ENCODE measurements at regions not wholly inside any gene's neighbourhood (a gene's known extent, or its start where the extent isn't known, plus 50 kb on each side); places are given as distances from the start of the nearest gene placed in this dataset.

- DNase-seq = no peak
- WGBS = 83% methylated on average over 16 of the region's 16 CpGs
Measured at GRCh38 chr14:92252323-92252722, 70.6 kb upstream of the SLC24A4 start.

DNA sequence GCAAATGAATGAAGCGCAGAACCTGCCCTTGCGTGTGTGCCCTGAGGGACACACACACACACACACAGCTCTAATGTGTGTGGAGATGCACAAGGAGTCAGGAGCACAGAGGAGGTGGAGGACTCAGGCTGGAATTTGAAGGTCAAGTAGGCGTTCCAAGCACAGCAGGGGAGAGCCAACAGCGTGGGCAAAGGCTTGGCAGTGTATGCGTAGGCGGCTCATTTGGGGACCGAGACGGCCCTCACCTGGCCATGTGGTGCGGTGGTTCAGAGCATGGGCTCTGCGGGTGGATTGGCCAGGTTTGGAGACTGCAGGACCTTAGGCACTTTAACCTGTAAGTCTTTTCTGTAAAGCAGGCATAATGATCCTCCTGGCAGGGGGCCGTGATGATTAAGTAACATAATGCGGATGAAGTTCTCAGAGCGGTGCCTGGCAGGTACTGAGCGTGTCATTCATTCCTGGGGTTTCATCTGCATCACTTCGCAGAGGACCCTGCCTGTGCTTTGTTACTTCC lies 69.5 kb upstream of the SLC24A4 start:
- H2AFZ ChIP-seq (ENCODE audit: low read depth, low read length) = no peak overlapping the region
- no peak overlapping the region for H3K4ac ChIP-seq (ENCODE audit: low read depth in 1 of 2, low read length in 2 of 2)
- no peak overlapping the region for H3K9ac ChIP-seq (ENCODE audit: low read length)
- H3K4me2 ChIP-seq (ENCODE audit: low read length, poor library complexity, severe bottlenecking) = no peak overlapping the region
- no peak overlapping the region for H2AK5ac ChIP-seq (ENCODE audit: low read length, severe bottlenecking)
- H3K27me3 ChIP-seq (ENCODE audit: control insufficient read depth in 1 of 2, insufficient read depth in 1 of 2, low read length in 2 of 2) = peaks cover 37 to 62% of the 10 kb centered on the region in 2 experiments
- no peak overlapping the region for H3K27ac ChIP-seq (ENCODE audit: low read length, poor library complexity, severe bottlenecking)
- H3K79me1 ChIP-seq (replicated peaks; ENCODE audit: low read length, poor library complexity, severe bottlenecking) = no peaks in the 10 kb centered on the region
- H3K14ac ChIP-seq (ENCODE audit: low read length in 2 of 2) = peak overlapping the region in 1 of 2 experiments; percentile 5
- no peaks in the 10 kb centered on the region for H3K9me3 ChIP-seq (ENCODE audit: control insufficient read depth, low read length)
- H3K18ac ChIP-seq (ENCODE audit: low read depth in 1 of 2, low read length in 2 of 2) = no peak overlapping the region
- no peak overlapping the region for H3K4me3 ChIP-seq (ENCODE audit: insufficient read depth in 1 of 2, low read depth in 1 of 2, low read length in 2 of 2)
- no peak for DNase-seq
- H2BK5ac ChIP-seq (ENCODE audit: low read depth, low read length, poor library complexity, severe bottlenecking) = no peak overlapping the region
- H2BK15ac ChIP-seq (ENCODE audit: low read depth, poor library complexity, severe bottlenecking) = no peak overlapping the region
- peaks cover 4% of the 10 kb centered on the region for H3K4me1 ChIP-seq (ENCODE audit: control insufficient read depth, insufficient read depth, low read depth, low read length)
- H4K8ac ChIP-seq (ENCODE audit: low read length) = no peak overlapping the region
- no peaks in the 10 kb centered on the region for H3K36me3 ChIP-seq (ENCODE audit: control insufficient read depth in 1 of 2, insufficient read depth in 2 of 2, low read depth in 1 of 2, low read length in 2 of 2)
- H3K23ac ChIP-seq (ENCODE audit: low read length in 2 of 2) = no peak overlapping the region
- H2BK120ac ChIP-seq (ENCODE audit: low read depth, low read length) = no peak overlapping the region
- no peak overlapping the region for H4K91ac ChIP-seq (ENCODE audit: low read length)
- WGBS = 25% methylated on average over 15 of the region's 15 CpGs
- H2BK12ac ChIP-seq (ENCODE audit: low read length in 2 of 2) = no peak overlapping the region

More at GRCh38 chr14:92252323-92252722, 70.6 kb upstream of the SLC24A4 start:
- Histone ChIP-seq H3K27ac (ENCODE audit: low read length, poor library complexity, severe bottlenecking) (no peak overlapping the region), H3K36me3 (ENCODE audit: control insufficient read depth in 1 of 2, insufficient read depth in 2 of 2, low read depth in 1 of 2, low read length in 2 of 2) (no peaks in the 10 kb centered on the region), H3K4ac (ENCODE audit: low read depth in 1 of 2, low read length in 2 of 2) (no peak overlapping the region), H3K18ac (ENCODE audit: low read depth in 1 of 2, low read length in 2 of 2) (no peak overlapping the region), H3K23ac (ENCODE audit: low read length in 2 of 2) (no peak overlapping the region), H2BK15ac (ENCODE audit: low read depth, poor library complexity, severe bottlenecking) (no peak overlapping the region), H3K9me3 (ENCODE audit: control insufficient read depth, low read length) (no peaks in the 10 kb centered on the region), H2BK120ac (ENCODE audit: low read depth, low read length) (no peak overlapping the region), H3K27me3 (ENCODE audit: control insufficient read depth in 1 of 2, insufficient read depth in 1 of 2, low read length in 2 of 2) (peaks cover 37 to 66% of the 10 kb centered on the region in 2 experiments), H3K79me1 (replicated peaks; ENCODE audit: low read length, poor library complexity, severe bottlenecking) (no peaks in the 10 kb centered on the region), H4K8ac (ENCODE audit: low read length) (no peak overlapping the region), H3K4me3 (ENCODE audit: insufficient read depth in 1 of 2, low read depth in 1 of 2, low read length in 2 of 2) (no peak overlapping the region), H3K14ac (ENCODE audit: low read length in 2 of 2) (no peak overlapping the region), H2BK12ac (ENCODE audit: low read length in 2 of 2) (no peak overlapping the region), H2BK5ac (ENCODE audit: low read depth, low read length, poor library complexity, severe bottlenecking) (no peak overlapping the region), H2AFZ (ENCODE audit: low read depth, low read length) (no peak overlapping the region), H3K4me2 (ENCODE audit: low read length, poor library complexity, severe bottlenecking) (no peak overlapping the region), H3K9ac (ENCODE audit: low read length) (no peak overlapping the region), H3K4me1 (ENCODE audit: control insufficient read depth, insufficient read depth, low read depth, low read length) (peaks cover 4% of the 10 kb centered on the region), H2AK5ac (ENCODE audit: low read length, severe bottlenecking) (no peak overlapping the region), H4K91ac (ENCODE audit: low read length) (no peak overlapping the region)

GRCh38 chr14:92254786-92255185 lies 68.2 kb upstream of the SLC24A4 start:
- Histone ChIP-seq H3K36me3 (ENCODE audit: control insufficient read depth in 1 of 2, insufficient read depth in 2 of 2, low read depth in 1 of 2, low read length in 2 of 2) (no peaks in the 10 kb centered on the region), H3K4ac (ENCODE audit: low read depth in 1 of 2, low read length in 2 of 2) (no peak overlapping the region), H2BK15ac (ENCODE audit: low read depth, poor library complexity, severe bottlenecking) (no peak overlapping the region), H3K9ac (ENCODE audit: low read length) (peak overlapping the region; percentile 43), H3K4me2 (ENCODE audit: low read length, poor library complexity, severe bottlenecking) (no peak overlapping the region), H3K79me1 (replicated peaks; ENCODE audit: low read length, poor library complexity, severe bottlenecking) (no peaks in the 10 kb centered on the region), H3K14ac (ENCODE audit: low read length in 2 of 2) (no peak overlapping the region), H3K23ac (ENCODE audit: low read length in 2 of 2) (no peak overlapping the region), H2BK120ac (ENCODE audit: low read depth, low read length) (no peak overlapping the region), H4K8ac (ENCODE audit: low read length) (no peak overlapping the region), H3K27me3 (ENCODE audit: control insufficient read depth in 1 of 2, insufficient read depth in 1 of 2, low read length in 2 of 2) (peaks cover 37 to 56% of the 10 kb centered on the region in 2 experiments), H3K9me3 (ENCODE audit: control insufficient read depth, low read length) (no peaks in the 10 kb centered on the region), H2BK5ac (ENCODE audit: low read depth, low read length, poor library complexity, severe bottlenecking) (no peak overlapping the region), H3K18ac (ENCODE audit: low read depth in 1 of 2, low read length in 2 of 2) (no peak overlapping the region), H4K91ac (ENCODE audit: low read length) (no peak overlapping the region), H3K4me3 (ENCODE audit: insufficient read depth in 1 of 2, low read depth in 1 of 2, low read length in 2 of 2) (peak overlapping the region in 1 of 2 experiments; percentile 69), H2BK12ac (ENCODE audit: low read length in 2 of 2) (no peak overlapping the region), H3K27ac (ENCODE audit: low read length, poor library complexity, severe bottlenecking) (no peak overlapping the region), H3K4me1 (ENCODE audit: control insufficient read depth, insufficient read depth, low read depth, low read length) (peaks cover 4% of the 10 kb centered on the region), H2AFZ (ENCODE audit: low read depth, low read length) (no peak overlapping the region), H2AK5ac (ENCODE audit: low read length, severe bottlenecking) (no peak overlapping the region)
- peak; percentile 72 for DNase-seq
- WGBS = 10% methylated on average over 18 of the region's 18 CpGs

GRCh38 chr14:92258934-92259333 lies 64.0 kb upstream of the SLC24A4 start:
- H2BK15ac ChIP-seq (ENCODE audit: low read depth, poor library complexity, severe bottlenecking) = no peak overlapping the region
- H3K18ac ChIP-seq (ENCODE audit: low read depth in 1 of 2, low read length in 2 of 2) = no peak overlapping the region
- H3K4me3 ChIP-seq (ENCODE audit: insufficient read depth in 1 of 2, low read depth in 1 of 2, low read length in 2 of 2) = no peak overlapping the region
- no peak overlapping the region for H4K8ac ChIP-seq (ENCODE audit: low read length)
- H3K9me3 ChIP-seq (ENCODE audit: control insufficient read depth, low read length) = no peaks in the 10 kb centered on the region
- no peak overlapping the region for H3K27ac ChIP-seq (ENCODE audit: low read length, poor library complexity, severe bottlenecking)
- H3K4me2 ChIP-seq (ENCODE audit: low read length, poor library complexity, severe bottlenecking) = no peak overlapping the region
- peaks cover 22 to 36% of the 10 kb centered on the region in 2 experiments for H3K27me3 ChIP-seq (ENCODE audit: control insufficient read depth in 1 of 2, insufficient read depth in 1 of 2, low read length in 2 of 2)
- no peaks in the 10 kb centered on the region for H3K36me3 ChIP-seq (ENCODE audit: control insufficient read depth in 1 of 2, insufficient read depth in 2 of 2, low read depth in 1 of 2, low read length in 2 of 2)
- H3K4me1 ChIP-seq (ENCODE audit: control insufficient read depth, insufficient read depth, low read depth, low read length) = peaks cover 1% of the 10 kb centered on the region
- no peak overlapping the region for H2BK12ac ChIP-seq (ENCODE audit: low read length in 2 of 2)
- H2BK120ac ChIP-seq (ENCODE audit: low read depth, low read length) = no peak overlapping the region
- H4K91ac ChIP-seq (ENCODE audit: low read length) = no peak overlapping the region
- no peak overlapping the region for H2AFZ ChIP-seq (ENCODE audit: low read depth, low read length)
- no peak overlapping the region for H2BK5ac ChIP-seq (ENCODE audit: low read depth, low read length, poor library complexity, severe bottlenecking)
- no peak overlapping the region for H3K23ac ChIP-seq (ENCODE audit: low read length in 2 of 2)
- H3K4ac ChIP-seq (ENCODE audit: low read depth in 1 of 2, low read length in 2 of 2) = no peak overlapping the region
- no peak overlapping the region for H3K9ac ChIP-seq (ENCODE audit: low read length)
- H3K14ac ChIP-seq (ENCODE audit: low read length in 2 of 2) = no peak overlapping the region
- no peak for DNase-seq
- no peak overlapping the region for H2AK5ac ChIP-seq (ENCODE audit: low read length, severe bottlenecking)
- 65% methylated on average over 3 of the region's 3 CpGs for whole genome bisulfite sequencing
- H3K79me1 ChIP-seq (replicated peaks; ENCODE audit: low read length, poor library complexity, severe bottlenecking) = no peaks in the 10 kb centered on the region
